ENCODE measurements at regions not wholly inside any gene's neighbourhood (a gene's known extent, or its start where the extent isn't known, plus 50 kb on each side); places are given as distances from the start of the nearest gene placed in this dataset.

- TF ChIP-seq CTCF (IDR thresholded peaks at IDR 0.05; ENCODE audit: extremely low read depth in 1 of 2, insufficient read depth in 1 of 2, low read depth in 1 of 2, low read length in 2 of 2) (no peak), EZH2 (IDR thresholded peaks at IDR 0.05; ENCODE audit: borderline replicate concordance, low read depth, low read length, severe bottlenecking) (no peak), POLR2A (IDR thresholded peaks at IDR 0.05; ENCODE audit: low read depth, low read length) (no peak), POLR2AphosphoS5 (IDR thresholded peaks at IDR 0.05; ENCODE audit: insufficient read depth, low read depth, low read length) (no peak), FOS (IDR thresholded peaks at IDR 0.05; ENCODE audit: borderline replicate concordance, insufficient read depth, low read length) (no peak), MAX (IDR thresholded peaks at IDR 0.05; ENCODE audit: insufficient read depth, insufficient read length) (no peak)
These were observed 1125.5 kb downstream of the FAT4 start for GRCh38 chr4:126440297-126440696.
